Calu3 (cell line): ENCODE measurements at regions not wholly inside any gene's neighbourhood (a gene's known extent, or its start where the extent isn't known, plus 50 kb on each side); places are given as distances from the start of the nearest gene placed in this dataset.

Experiments used
- BruUV-seq: library from RNA; stranded (reverse); fragments of 400-500 nt; replicated peaks from 2 replicates; lab custom pipeline; 2021; lab: Mats Ljungman, UMichigan
- CTCF ChIA-PET: fragments of 300-600 bp; sonication (Branson Sonifier 250); formaldehyde crosslinking; loops from one replicate; lab custom pipeline; 2022; ENCODE audit warnings: antibody characterized with exemption; lab: Charles Lee
- DNase-seq: peaks from one replicate; pipeline ENCODE4 v3.0.0; 2022
- H3K27ac Mint-ChIP-seq: one replicate; pipeline ENCODE4 v1.8.0; 2022; ENCODE audit warnings: mixed read lengths; ENCODE audit not compliant: unreplicated experiment
- H3K27me3 Mint-ChIP-seq: one replicate; pipeline ENCODE4 v1.8.0; 2022; ENCODE audit warnings: mixed read lengths; ENCODE audit not compliant: unreplicated experiment
- H3K36me3 Mint-ChIP-seq: one replicate; pipeline ENCODE4 v1.8.0; 2022; ENCODE audit warnings: mild to moderate bottlenecking, moderate library complexity, mixed read lengths; ENCODE audit not compliant: insufficient read depth, unreplicated experiment
- H3K4me1 Mint-ChIP-seq: one replicate; pipeline ENCODE4 v1.8.0; 2022; ENCODE audit warnings: mild to moderate bottlenecking, low read depth, mixed read lengths; ENCODE audit not compliant: unreplicated experiment
- H3K4me3 Mint-ChIP-seq: one replicate; pipeline ENCODE4 v1.8.0; 2022; ENCODE audit warnings: mild to moderate bottlenecking, low read depth, moderate library complexity, mixed read lengths; ENCODE audit not compliant: unreplicated experiment
- H3K9me3 Mint-ChIP-seq: one replicate; pipeline ENCODE4 v1.8.0; 2022; ENCODE audit warnings: low read depth, mixed read lengths; ENCODE audit not compliant: unreplicated experiment
- intact Hi-C: fragments of 100-400 bp; cut with micrococcal nuclease; formaldehyde crosslinking; loops from one replicate; pipeline ENCODE4 v1.10.0; 2022; ENCODE audit not compliant: unreplicated experiment
- TF ChIP-seq, protein P1 (sequence below): fragments of 200-600 bp; IDR thresholded peaks from one replicate; pipeline ENCODE4 v1.8.0; 2022; ENCODE audit warnings: antibody characterized with exemption; ENCODE audit not compliant: unreplicated experiment

- Mint-ChIP-seq H3K27ac (no peak overlapping the region), H3K27me3 (no peaks in the 10 kb centered on the region), H3K36me3 (no peaks in the 10 kb centered on the region), H3K4me3 (no peak overlapping the region), H3K9me3 (no peaks in the 10 kb centered on the region), H3K4me1 (no peaks in the 10 kb centered on the region)
- intact Hi-C loops, result no loop called here
- no TSS peak for BruUV-seq
- TF ChIP-seq, protein P1, sequence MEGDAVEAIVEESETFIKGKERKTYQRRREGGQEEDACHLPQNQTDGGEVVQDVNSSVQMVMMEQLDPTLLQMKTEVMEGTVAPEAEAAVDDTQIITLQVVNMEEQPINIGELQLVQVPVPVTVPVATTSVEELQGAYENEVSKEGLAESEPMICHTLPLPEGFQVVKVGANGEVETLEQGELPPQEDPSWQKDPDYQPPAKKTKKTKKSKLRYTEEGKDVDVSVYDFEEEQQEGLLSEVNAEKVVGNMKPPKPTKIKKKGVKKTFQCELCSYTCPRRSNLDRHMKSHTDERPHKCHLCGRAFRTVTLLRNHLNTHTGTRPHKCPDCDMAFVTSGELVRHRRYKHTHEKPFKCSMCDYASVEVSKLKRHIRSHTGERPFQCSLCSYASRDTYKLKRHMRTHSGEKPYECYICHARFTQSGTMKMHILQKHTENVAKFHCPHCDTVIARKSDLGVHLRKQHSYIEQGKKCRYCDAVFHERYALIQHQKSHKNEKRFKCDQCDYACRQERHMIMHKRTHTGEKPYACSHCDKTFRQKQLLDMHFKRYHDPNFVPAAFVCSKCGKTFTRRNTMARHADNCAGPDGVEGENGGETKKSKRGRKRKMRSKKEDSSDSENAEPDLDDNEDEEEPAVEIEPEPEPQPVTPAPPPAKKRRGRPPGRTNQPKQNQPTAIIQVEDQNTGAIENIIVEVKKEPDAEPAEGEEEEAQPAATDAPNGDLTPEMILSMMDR, result no peak
- no peak for DNase-seq
- CTCF ChIA-PET, result no interaction called here
These were observed 391.8 kb downstream of the KLF5 start for GRCh38 chr13:73450583-73450982.

GRCh38 chr13:73449252-73449651 is 390.4 kb downstream of the KLF5 start:
- CTCF ChIA-PET, result interaction anchor here (0.7 kb wide), 1 partner anchor 1526 kb away, joined by 3 read pairs; no protein-coding TSS in a partner anchor
- DNase-seq, result no peak
- Mint-ChIP-seq H3K4me1 (no peaks in the 10 kb centered on the region), H3K9me3 (no peaks in the 10 kb centered on the region), H3K27ac (peak overlapping the region; percentile 60), H3K36me3 (no peaks in the 10 kb centered on the region), H3K27me3 (no peaks in the 10 kb centered on the region), H3K4me3 (no peak overlapping the region)
- BruUV-seq, result no TSS peak
- TF ChIP-seq, protein P1, result no peak
- intact Hi-C loops, result no loop called here

GRCh38 chr13:73440296-73440895 is 381.6 kb downstream of the KLF5 start:
- TF ChIP-seq, protein P1, result no peak

GRCh38 chr13:73433890-73434289 is 375.1 kb downstream of the KLF5 start:
- TF ChIP-seq, protein P1, result no peak
- BruUV-seq, result no TSS peak
- no peak overlapping the region for H3K27ac Mint-ChIP-seq
- peaks cover 28% of the 10 kb centered on the region for H3K4me1 Mint-ChIP-seq
- H3K36me3 Mint-ChIP-seq, result no peaks in the 10 kb centered on the region
- no peak overlapping the region for H3K4me3 Mint-ChIP-seq
- CTCF ChIA-PET, result no interaction called here
- intact Hi-C loops, result no loop called here
- DNase-seq, result no peak
- peaks cover 5% of the 10 kb centered on the region for H3K9me3 Mint-ChIP-seq
- H3K27me3 Mint-ChIP-seq, result no peaks in the 10 kb centered on the region

More at GRCh38 chr13:73440296-73440895, 381.6 kb downstream of the KLF5 start:
- Mint-ChIP-seq H3K27ac (no peak overlapping the region), H3K4me3 (no peak overlapping the region), H3K36me3 (no peaks in the 10 kb centered on the region), H3K9me3 (no peaks in the 10 kb centered on the region), H3K4me1 (no peaks in the 10 kb centered on the region), H3K27me3 (no peaks in the 10 kb centered on the region)
- intact Hi-C loops, result no loop called here
- DNase-seq, result no peak
- no TSS peak for BruUV-seq
- CTCF ChIA-PET, result no interaction called here
